LNCAP (cell line): ENCODE measurements at regions not wholly inside any gene's neighbourhood (a gene's known extent, or its start where the extent isn't known, plus 50 kb on each side); places are given as distances from the start of the nearest gene placed in this dataset.

Experiments used
- TF ChIP-seq, protein P1 (sequence below): fragments of 450-650 bp; IDR thresholded peaks from 2 replicates; pipeline ENCODE4 v1.5.1; 2017; ENCODE audit warnings: mild to moderate bottlenecking

- TF ChIP-seq, protein P1, sequence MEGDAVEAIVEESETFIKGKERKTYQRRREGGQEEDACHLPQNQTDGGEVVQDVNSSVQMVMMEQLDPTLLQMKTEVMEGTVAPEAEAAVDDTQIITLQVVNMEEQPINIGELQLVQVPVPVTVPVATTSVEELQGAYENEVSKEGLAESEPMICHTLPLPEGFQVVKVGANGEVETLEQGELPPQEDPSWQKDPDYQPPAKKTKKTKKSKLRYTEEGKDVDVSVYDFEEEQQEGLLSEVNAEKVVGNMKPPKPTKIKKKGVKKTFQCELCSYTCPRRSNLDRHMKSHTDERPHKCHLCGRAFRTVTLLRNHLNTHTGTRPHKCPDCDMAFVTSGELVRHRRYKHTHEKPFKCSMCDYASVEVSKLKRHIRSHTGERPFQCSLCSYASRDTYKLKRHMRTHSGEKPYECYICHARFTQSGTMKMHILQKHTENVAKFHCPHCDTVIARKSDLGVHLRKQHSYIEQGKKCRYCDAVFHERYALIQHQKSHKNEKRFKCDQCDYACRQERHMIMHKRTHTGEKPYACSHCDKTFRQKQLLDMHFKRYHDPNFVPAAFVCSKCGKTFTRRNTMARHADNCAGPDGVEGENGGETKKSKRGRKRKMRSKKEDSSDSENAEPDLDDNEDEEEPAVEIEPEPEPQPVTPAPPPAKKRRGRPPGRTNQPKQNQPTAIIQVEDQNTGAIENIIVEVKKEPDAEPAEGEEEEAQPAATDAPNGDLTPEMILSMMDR: peak; percentile 91
These were observed 77.2 kb upstream of the SLC6A11 start for GRCh38 chr3:10738688-10739372.

- TF ChIP-seq, protein P1: no peak
These were observed 75.1 kb upstream of the SLC6A11 start for GRCh38 chr3:10740954-10741353.

DNA sequence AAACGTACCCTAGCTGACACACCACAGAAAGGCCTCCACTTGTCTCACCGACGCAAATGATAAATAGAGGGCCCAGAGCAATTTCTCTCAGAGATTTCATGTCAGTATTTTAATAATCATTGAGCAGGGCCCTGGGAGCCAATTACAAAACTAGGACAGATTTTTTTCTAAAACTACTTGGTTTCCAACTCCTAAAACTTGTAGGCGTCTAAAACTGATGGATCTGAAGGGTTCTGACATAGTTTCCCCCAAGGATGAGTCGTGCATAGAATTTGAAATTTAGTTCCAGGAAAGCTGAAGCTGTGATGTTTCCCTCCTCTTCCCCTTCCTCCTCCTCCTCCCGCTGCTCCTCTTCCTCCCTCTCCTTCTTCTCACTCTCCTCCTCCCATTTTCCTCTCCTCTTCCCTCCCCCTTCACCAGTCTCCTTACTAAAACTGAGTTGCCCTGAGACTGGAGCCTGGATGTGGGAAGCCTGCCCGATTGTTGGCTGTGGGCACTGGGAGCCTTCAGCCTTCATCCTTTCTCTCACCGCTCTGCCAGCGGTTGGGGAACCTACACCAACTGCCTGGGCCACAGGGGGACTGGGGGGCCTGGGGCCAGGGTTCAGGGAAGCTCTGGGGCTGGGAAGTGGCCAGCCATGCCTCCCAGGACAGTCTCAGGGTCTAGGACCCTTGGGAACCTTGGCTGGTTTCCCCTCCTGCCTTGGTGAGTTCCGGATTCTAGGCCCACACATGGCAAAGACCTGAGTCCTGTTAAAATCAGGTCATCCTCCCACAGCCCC lies 73.9 kb upstream of the SLC6A11 start:
- TF ChIP-seq, protein P1: no peak

DNA sequence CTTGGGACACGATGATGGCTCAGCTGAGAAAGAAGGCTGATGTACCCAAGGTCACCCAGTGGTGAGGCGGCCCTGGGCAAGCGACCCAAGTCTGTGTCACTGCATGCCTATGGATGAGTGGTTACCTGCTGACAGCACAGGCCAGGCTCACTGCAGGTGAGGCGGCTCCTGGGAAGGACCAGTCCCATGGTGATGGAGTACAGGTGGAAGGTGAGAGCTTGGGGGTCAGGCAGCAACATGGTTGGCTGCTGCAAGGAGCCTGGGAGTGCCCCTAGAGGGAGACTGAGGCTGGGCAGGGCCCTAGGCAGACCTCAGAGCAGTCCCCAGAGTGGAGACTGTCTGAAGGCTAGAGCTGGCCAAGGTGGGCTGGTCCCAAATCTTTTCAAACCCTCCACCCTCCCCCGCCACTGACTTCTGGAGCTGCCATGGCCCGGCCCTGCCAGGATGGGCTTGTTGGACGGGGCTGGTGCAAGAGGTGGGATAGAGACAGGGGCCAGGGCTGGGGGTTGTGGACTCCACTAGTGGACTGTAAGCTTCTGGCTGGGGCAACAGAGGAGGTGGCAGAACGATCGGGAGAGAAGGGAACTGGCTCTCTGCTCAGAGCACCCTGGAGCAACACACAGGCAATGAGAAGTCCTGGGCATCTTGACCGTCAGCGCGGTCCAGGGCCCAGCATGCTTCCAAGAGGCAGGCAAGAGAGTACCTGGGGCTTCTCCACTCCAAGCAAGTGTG lies 72.5 kb upstream of the SLC6A11 start:
- TF ChIP-seq, protein P1: no peak

DNA sequence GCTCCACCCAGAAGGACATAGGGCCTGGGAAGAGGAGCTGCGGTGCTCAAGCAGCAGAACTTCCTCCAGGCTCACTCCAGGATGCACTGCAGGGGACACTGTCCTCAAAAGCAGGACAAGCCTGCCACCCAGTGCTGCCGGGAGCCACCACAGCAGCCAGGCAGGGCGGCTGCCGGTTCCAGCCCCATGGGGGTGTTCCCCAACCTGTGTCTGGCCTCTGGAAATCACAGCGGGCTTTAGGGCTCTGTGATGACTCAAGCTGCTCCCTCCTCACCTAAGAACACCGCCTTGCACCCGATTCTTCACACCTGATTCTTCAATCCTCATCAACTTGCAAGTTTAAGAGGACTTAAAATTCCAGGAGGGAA lies 71.9 kb upstream of the SLC6A11 start:
- TF ChIP-seq, protein P1: 0 out of 2 replicates have a peak, but pooled peaks have one; percentile 29

DNA sequence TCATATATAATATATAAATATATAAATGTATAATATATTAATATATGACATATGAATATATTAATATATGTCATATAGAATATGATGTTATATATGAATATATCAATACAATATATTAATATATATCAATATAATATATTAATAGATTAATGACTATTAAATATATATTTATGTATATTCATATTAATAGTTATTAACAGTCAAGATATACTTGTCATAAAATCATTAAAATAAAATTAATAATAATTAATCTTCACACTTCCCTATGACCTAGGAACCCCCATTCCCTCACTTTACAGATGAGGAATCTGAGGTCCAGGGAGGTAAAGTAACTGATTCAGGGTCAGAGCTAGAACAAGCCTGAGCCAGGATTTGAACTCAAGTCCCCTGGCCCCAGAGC lies 70.6 kb upstream of the SLC6A11 start:
- TF ChIP-seq, protein P1: no peak

DNA sequence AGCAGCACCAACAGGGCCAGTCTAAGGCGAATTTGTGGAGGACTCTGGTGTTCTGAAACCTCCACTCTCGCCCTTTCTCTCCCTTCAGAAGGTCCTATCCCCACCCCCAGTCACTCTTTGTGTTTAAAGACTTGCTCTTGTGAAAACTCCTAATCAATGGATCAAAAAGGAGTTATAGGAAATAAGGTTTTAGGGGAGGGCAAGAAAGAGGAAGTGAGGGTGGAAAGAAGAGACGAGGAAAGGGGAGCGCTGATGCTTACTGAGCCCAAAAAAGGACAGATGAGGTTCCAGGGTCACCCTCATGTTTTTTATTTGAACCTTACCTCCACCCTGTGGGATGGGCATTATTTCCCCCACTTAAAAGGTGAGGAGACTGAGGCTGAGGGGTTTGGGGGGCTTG lies 70.0 kb upstream of the SLC6A11 start:
- TF ChIP-seq, protein P1: no peak
